Suprapubic skin (tissue), 4 donors: ENCODE measurements at regions not wholly inside any gene's neighbourhood (a gene's known extent, or its start where the extent isn't known, plus 50 kb on each side); places are given as distances from the start of the nearest gene placed in this dataset.
"Not testable (repeated sequence)": the region's sequence is repeated elsewhere in the genome, so short reads cannot be mapped to it uniquely, and the experiment has no call there.

Source experiments
- DNase-seq, 2 donors: peaks; one replicate each; pipeline ENCODE4 v3.0.0-alpha.2; 2019; ENCODE audit warnings: low spot score in 2 of 2
- H3K27ac ChIP-seq: fragments of 200-600 bp; sonication (generic); one replicate; pipeline ENCODE4 v1.5.1; 2019
- H3K27me3 ChIP-seq: fragments of 200-600 bp; sonication (generic); one replicate; pipeline ENCODE4 v1.5.1; 2019
- H3K36me3 ChIP-seq: fragments of 200-600 bp; sonication (generic); one replicate; pipeline ENCODE4 v1.5.1; 2019
- H3K4me1 ChIP-seq: fragments of 200-600 bp; sonication (generic); one replicate; pipeline ENCODE4 v1.5.1; 2019
- H3K4me3 ChIP-seq: fragments of 200-600 bp; sonication (generic); one replicate; pipeline ENCODE4 v1.5.1; 2019; ENCODE audit warnings: mild to moderate bottlenecking
- H3K9me3 ChIP-seq: fragments of 200-600 bp; sonication (generic); one replicate; pipeline ENCODE4 v1.5.1; 2019
- EP300 ChIP-seq: sonication (generic); formaldehyde crosslinking; IDR thresholded peaks from one replicate; pipeline ENCODE4 v1.6.1; 2017; ENCODE audit warnings: antibody characterized with exemption
- POLR2A ChIP-seq, 2 donors: fragments of 450-650 bp; IDR thresholded peaks; one replicate each; pipeline ENCODE4 v1.6.1; 2017; ENCODE audit warnings: antibody characterized with exemption in 2 of 2, mild to moderate bottlenecking in 2 of 2, moderate library complexity in 2 of 2
- POLR2AphosphoS5 ChIP-seq, 3 donors: sonication (generic); formaldehyde crosslinking; IDR thresholded peaks; one replicate each; pipeline ENCODE4 v1.6.1; 2017; ENCODE audit warnings: antibody characterized with exemption in 3 of 3
- WGBS: methylation state at CpG from one replicate; pipeline ENCODE4 v1.1.5; 2018; 5-methylcytosine and 5-hydroxymethylcytosine counted together
- TF ChIP-seq, protein P1 (sequence below), 2 donors: fragments of 200-600 bp in 1 of 2; fragments of 450-650 bp in 1 of 2; sonication (generic) in 1 of 2; IDR thresholded peaks; one replicate each; pipeline ENCODE4 v1.5.1; 2016 to 2019; ENCODE audit warnings: antibody characterized with exemption in 2 of 2, mild to moderate bottlenecking in 1 of 2, moderate library complexity in 1 of 2

DNA sequence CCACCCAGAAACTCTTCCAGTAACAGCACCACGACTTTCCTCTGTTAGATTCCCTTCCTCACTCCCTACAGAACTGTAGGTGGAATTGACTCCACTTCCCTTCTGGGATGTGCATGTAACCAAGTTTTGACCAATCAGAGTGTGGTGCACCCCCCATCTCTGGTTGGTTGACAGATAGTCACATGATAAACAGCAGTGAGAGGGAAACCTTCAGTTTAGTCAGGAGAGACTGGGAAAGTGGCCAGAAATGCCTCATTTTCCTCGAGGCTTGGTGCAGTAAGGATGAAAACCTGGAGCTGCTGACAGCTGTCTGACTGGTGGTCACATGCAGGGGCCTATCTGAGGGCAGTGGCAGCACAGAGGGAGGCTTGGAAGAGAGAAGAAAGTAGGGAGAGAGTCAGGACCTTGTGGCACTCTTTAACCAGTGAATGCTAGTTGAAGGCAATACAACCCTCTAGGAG lies 67.3 kb upstream of the GRK3 start:
- Histone ChIP-seq H3K9me3 (no peaks in the 10 kb centered on the region), H3K4me3 (no peak overlapping the region), H3K4me1 (no peaks in the 10 kb centered on the region), H3K36me3 (no peaks in the 10 kb centered on the region), H3K27me3 (no peaks in the 10 kb centered on the region), H3K27ac (no peak overlapping the region)
- DNase-seq = no peak
- WGBS = 58% methylated on average over 2 of the region's 2 CpGs
- TF ChIP-seq POLR2A (IDR thresholded peaks at IDR 0.05) = no peak
- TF ChIP-seq POLR2AphosphoS5 (IDR thresholded peaks at IDR 0.05) = no peak
- TF ChIP-seq, protein P1, sequence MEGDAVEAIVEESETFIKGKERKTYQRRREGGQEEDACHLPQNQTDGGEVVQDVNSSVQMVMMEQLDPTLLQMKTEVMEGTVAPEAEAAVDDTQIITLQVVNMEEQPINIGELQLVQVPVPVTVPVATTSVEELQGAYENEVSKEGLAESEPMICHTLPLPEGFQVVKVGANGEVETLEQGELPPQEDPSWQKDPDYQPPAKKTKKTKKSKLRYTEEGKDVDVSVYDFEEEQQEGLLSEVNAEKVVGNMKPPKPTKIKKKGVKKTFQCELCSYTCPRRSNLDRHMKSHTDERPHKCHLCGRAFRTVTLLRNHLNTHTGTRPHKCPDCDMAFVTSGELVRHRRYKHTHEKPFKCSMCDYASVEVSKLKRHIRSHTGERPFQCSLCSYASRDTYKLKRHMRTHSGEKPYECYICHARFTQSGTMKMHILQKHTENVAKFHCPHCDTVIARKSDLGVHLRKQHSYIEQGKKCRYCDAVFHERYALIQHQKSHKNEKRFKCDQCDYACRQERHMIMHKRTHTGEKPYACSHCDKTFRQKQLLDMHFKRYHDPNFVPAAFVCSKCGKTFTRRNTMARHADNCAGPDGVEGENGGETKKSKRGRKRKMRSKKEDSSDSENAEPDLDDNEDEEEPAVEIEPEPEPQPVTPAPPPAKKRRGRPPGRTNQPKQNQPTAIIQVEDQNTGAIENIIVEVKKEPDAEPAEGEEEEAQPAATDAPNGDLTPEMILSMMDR (IDR thresholded peaks at IDR 0.05) = no peak
- no peak for TF ChIP-seq EP300

DNA sequence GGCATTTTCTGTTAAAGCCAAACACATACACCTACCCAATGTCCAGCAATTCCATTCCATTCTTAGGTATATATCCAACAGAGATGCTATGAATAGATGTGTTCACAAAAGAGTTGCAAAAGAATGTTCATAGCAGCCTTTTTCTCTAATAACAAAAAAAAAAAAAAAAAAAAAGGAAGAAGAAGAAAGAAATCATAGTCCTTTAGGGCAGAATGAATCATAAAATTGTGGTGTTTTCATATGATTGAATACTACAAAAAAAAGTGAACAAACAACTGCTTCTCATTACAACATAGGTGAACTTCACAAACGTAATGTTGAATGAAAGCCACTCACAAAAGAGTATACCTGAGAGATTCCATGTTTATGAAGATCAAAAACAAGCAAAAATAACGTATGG lies 66.8 kb upstream of the GRK3 start:
- Histone ChIP-seq H3K9me3 (no peaks in the 10 kb centered on the region), H3K4me3 (no peak overlapping the region), H3K27me3 (no peaks in the 10 kb centered on the region), H3K27ac (no peak overlapping the region), H3K4me1 (no peaks in the 10 kb centered on the region), H3K36me3 (no peaks in the 10 kb centered on the region)
- TF ChIP-seq POLR2AphosphoS5 (IDR thresholded peaks at IDR 0.05) (no peak), POLR2A (IDR thresholded peaks at IDR 0.05) (no peak), EP300 (no peak)
- TF ChIP-seq, protein P1 (IDR thresholded peaks at IDR 0.05) = no peak
- no peak for DNase-seq
- 74% methylated on average over 2 of the region's 2 CpGs for WGBS

DNA sequence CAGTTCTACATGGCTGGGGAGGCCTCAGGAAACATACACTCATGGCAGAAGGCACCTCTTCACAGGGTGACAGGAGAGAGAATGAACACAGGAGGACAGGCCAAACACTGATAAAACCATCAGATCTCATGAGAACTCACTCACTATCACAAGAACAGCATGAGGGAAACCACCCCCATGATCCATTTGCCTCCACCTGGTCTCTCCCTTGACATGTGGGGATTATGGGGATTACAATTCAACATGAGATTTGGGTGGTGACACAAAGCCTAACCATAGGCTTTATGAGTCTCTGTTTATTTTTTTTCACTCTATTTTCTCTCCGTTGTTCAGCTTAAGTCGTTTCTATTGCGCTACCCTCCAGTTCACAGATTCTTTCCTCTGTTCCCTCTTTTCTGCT lies 63.8 kb upstream of the GRK3 start:
- not testable (repeated sequence) for H3K27me3 ChIP-seq, DNase-seq, H3K9me3 ChIP-seq, H3K36me3 ChIP-seq, H3K4me3 ChIP-seq, H3K4me1 ChIP-seq, H3K27ac ChIP-seq
- 77% methylated on average over 3 of the region's 3 CpGs for WGBS

DNA sequence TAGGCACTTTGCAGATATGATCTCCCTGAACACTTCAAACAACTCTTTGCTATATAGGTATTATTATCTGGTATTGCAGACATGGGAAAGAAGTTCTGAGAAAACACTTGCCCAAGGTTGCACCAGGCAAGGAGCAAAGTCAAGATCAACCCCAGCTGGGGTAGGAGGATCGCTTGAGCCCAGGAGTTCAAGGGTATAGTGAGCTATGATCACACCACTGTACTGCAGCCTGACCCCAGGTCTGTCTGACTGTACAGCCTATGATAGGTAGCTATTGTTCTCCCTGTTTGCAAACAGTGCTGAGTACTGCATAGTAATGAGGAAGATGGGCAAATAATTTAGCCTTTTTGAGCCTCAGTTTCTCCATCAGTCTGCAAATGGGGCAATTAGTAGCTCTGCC lies 60.5 kb upstream of the GRK3 start:
- H3K4me1 ChIP-seq, DNase-seq, H3K9me3 ChIP-seq, H3K27me3 ChIP-seq, H3K4me3 ChIP-seq, H3K36me3 ChIP-seq, H3K27ac ChIP-seq: not testable (repeated sequence)
- no CpG with 5 or more reads among the region's 1 CpG for whole genome bisulfite sequencing

DNA sequence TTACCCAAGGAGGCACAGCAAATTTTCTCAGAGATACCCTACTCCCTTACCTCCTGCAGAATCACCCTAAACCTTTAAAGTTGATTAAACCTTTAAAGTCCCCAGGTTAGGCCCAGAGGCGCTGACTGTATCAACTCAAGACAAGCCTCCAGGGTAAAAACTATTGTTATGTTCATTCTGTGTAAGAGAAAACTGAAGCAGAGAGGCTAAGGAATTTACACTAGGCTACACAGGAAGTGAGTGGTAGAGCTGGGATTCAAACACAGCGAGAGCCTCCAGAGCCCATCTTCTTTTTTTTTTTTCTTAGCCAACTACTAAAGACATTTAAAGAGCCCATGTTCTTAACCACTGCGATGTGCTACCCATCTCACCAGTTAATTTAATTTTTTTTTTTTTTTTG lies 56.3 kb upstream of the GRK3 start:
- WGBS = 81% methylated on average over 3 of the region's 3 CpGs
- H3K36me3 ChIP-seq = no peaks in the 10 kb centered on the region
- DNase-seq = no peak

DNA sequence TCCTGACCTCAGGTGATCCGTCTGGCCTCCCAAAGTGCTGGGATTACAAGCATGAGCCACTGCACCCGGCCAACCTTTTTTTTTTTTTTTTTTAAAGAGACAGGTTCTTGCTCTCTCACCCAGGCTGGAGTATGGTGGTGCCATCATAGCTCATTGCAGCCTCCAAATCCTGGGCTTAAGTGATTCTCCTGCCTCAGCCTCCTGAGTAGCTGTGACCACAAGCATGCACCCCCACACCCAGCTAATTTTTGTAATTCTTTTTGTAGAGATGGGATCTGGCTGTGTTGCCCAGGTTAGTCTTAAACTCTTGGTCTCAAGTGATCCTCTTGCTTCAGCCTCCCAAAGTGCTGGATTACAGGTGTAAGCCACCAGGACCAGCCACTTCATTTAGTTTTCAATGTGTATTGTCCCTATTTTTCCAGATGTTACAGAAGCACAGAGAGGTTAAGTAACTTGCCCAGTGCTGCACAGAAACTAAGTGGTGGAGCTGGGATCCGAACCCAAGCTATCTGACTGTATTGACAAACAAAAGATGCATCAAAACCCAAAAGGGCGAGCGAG lies 55.6 kb upstream of the GRK3 start:
- Histone ChIP-seq H3K27ac (no peak overlapping the region), H3K4me1 (no peaks in the 10 kb centered on the region), H3K4me3 (no peak overlapping the region), H3K9me3 (no peaks in the 10 kb centered on the region), H3K36me3 (no peaks in the 10 kb centered on the region), H3K27me3 (no peaks in the 10 kb centered on the region)
- TF ChIP-seq POLR2A (IDR thresholded peaks at IDR 0.05) (no peak), EP300 (no peak), POLR2AphosphoS5 (IDR thresholded peaks at IDR 0.05) (no peak)
- TF ChIP-seq, protein P1 (IDR thresholded peaks at IDR 0.05) = no peak
- no peak for DNase-seq
- 80% methylated on average over 5 of the region's 5 CpGs for WGBS

More for the DNA sequence above, 56.3 kb upstream of the GRK3 start:
- Histone ChIP-seq H3K27ac (no peak overlapping the region), H3K9me3 (no peaks in the 10 kb centered on the region), H3K4me1 (no peaks in the 10 kb centered on the region), H3K27me3 (no peaks in the 10 kb centered on the region), H3K4me3 (no peak overlapping the region)
- TF ChIP-seq POLR2A (IDR thresholded peaks at IDR 0.05) (no peak), POLR2AphosphoS5 (IDR thresholded peaks at IDR 0.05) (no peak), EP300 (no peak)
- TF ChIP-seq, protein P1 (IDR thresholded peaks at IDR 0.05) = no peak
